ENCODE measurements at regions not wholly inside any gene's neighbourhood (a gene's known extent, or its start where the extent isn't known, plus 50 kb on each side); places are given as distances from the start of the nearest gene placed in this dataset.

DNA sequence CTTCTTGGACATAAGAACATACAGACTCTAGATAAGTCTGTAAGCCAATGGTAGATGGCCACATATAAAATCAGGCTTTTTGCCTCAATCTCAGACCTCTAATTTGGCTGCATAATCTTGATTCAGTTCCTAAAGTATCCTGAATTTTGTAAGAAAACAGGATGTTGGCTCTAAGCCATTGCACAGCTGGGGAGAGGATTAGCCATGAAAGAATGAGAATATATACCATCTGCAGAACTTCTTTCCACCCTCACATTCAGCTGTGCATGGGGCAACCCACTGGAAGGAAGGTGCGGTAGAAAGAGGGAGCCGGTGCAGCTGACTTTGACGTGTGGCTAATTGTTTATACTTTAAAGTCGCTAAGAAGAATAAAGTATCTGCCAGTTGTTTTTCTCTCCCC, 1061.6 kb upstream of the FAM98A start:
- POLR2A ChIA-PET = no interaction called here

GRCh38 chr2:34656632-34657031, 1057.5 kb upstream of the FAM98A start:
- H3K27ac Mint-ChIP-seq = no peak overlapping the region
- ATAC-seq (no peak), DNase-seq (ENCODE audit: low spot score) (no peak)
- H3K9me3 Mint-ChIP-seq = peaks cover 17% of the 10 kb centered on the region
- H3K27me3 Mint-ChIP-seq (ENCODE audit: low read depth) = no peaks in the 10 kb centered on the region
- TF ChIP-seq ZBTB21 (CRISPR knock-in tag; IDR thresholded peaks at IDR 0.05; ENCODE audit: borderline replicate concordance) = no peak
- no peak for TF ChIP-seq ZNF416 (CRISPR knock-in tag; IDR thresholded peaks at IDR 0.05)
- no peak for TF ChIP-seq ATF1 (CRISPR knock-in tag; IDR thresholded peaks at IDR 0.05)
- POLR2A ChIA-PET = no interaction called here
- CTCF ChIA-PET = no interaction called here
- no peaks in the 10 kb centered on the region for H3K36me3 Mint-ChIP-seq
- no peak overlapping the region for H3K4me3 Mint-ChIP-seq
- no peaks in the 10 kb centered on the region for H3K4me1 Mint-ChIP-seq

More for the DNA sequence above, 1061.6 kb upstream of the FAM98A start:
- H3K27me3 Mint-ChIP-seq (ENCODE audit: low read depth) = no peaks in the 10 kb centered on the region
- H3K36me3 Mint-ChIP-seq = no peaks in the 10 kb centered on the region
- H3K4me3 Mint-ChIP-seq = no peak overlapping the region
- CTCF ChIA-PET = no interaction called here
- DNase-seq (ENCODE audit: low spot score) (no peak), ATAC-seq (no peak)
- peaks cover 4% of the 10 kb centered on the region for H3K4me1 Mint-ChIP-seq
- TF ChIP-seq, protein P1, sequence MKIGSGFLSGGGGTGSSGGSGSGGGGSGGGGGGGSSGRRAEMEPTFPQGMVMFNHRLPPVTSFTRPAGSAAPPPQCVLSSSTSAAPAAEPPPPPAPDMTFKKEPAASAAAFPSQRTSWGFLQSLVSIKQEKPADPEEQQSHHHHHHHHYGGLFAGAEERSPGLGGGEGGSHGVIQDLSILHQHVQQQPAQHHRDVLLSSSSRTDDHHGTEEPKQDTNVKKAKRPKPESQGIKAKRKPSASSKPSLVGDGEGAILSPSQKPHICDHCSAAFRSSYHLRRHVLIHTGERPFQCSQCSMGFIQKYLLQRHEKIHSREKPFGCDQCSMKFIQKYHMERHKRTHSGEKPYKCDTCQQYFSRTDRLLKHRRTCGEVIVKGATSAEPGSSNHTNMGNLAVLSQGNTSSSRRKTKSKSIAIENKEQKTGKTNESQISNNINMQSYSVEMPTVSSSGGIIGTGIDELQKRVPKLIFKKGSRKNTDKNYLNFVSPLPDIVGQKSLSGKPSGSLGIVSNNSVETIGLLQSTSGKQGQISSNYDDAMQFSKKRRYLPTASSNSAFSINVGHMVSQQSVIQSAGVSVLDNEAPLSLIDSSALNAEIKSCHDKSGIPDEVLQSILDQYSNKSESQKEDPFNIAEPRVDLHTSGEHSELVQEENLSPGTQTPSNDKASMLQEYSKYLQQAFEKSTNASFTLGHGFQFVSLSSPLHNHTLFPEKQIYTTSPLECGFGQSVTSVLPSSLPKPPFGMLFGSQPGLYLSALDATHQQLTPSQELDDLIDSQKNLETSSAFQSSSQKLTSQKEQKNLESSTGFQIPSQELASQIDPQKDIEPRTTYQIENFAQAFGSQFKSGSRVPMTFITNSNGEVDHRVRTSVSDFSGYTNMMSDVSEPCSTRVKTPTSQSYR (CRISPR knock-in tag; IDR thresholded peaks at IDR 0.05) = no peak
- TF ChIP-seq NR2C2 (CRISPR knock-in tag; IDR thresholded peaks at IDR 0.05) = no peak
- TF ChIP-seq, protein P2, sequence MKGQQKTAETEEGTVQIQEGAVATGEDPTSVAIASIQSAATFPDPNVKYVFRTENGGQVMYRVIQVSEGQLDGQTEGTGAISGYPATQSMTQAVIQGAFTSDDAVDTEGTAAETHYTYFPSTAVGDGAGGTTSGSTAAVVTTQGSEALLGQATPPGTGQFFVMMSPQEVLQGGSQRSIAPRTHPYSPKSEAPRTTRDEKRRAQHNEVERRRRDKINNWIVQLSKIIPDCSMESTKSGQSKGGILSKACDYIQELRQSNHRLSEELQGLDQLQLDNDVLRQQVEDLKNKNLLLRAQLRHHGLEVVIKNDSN (CRISPR knock-in tag; IDR thresholded peaks at IDR 0.05) = no peak
- no peak for TF ChIP-seq TEAD4 (CRISPR knock-in tag; IDR thresholded peaks at IDR 0.05)
- TF ChIP-seq ZNF263 (CRISPR knock-in tag; IDR thresholded peaks at IDR 0.05; ENCODE audit: low read depth) = no peak
- no peak for TF ChIP-seq GABPB1 (CRISPR knock-in tag; IDR thresholded peaks at IDR 0.05)
- no peak for TF ChIP-seq TP53 (CRISPR knock-in tag; IDR thresholded peaks at IDR 0.05)
- TF ChIP-seq, protein P3, sequence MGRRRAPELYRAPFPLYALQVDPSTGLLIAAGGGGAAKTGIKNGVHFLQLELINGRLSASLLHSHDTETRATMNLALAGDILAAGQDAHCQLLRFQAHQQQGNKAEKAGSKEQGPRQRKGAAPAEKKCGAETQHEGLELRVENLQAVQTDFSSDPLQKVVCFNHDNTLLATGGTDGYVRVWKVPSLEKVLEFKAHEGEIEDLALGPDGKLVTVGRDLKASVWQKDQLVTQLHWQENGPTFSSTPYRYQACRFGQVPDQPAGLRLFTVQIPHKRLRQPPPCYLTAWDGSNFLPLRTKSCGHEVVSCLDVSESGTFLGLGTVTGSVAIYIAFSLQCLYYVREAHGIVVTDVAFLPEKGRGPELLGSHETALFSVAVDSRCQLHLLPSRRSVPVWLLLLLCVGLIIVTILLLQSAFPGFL (CRISPR knock-in tag; IDR thresholded peaks at IDR 0.05; ENCODE audit: borderline replicate concordance) = no peak
- TF ChIP-seq SOX15 (CRISPR knock-in tag; IDR thresholded peaks at IDR 0.05) = no peak
- no peak for TF ChIP-seq ZBTB21 (CRISPR knock-in tag; IDR thresholded peaks at IDR 0.05; ENCODE audit: borderline replicate concordance)
- TF ChIP-seq GRHL2 (CRISPR knock-in tag; IDR thresholded peaks at IDR 0.05; ENCODE audit: insufficient replicate concordance, severe bottlenecking) = no peak
- peaks cover 2% of the 10 kb centered on the region; the same call in 1 of the 2 replicates for H3K9me3 Mint-ChIP-seq
- no peak overlapping the region for H3K27ac Mint-ChIP-seq

GRCh38 chr2:34652636-34653035, 1053.5 kb upstream of the FAM98A start:
- no peak for DNase-seq (ENCODE audit: low spot score)

More at GRCh38 chr2:34652636-34653035, 1053.5 kb upstream of the FAM98A start:
- POLR2A ChIA-PET = no interaction called here
- TF ChIP-seq ESRRA (CRISPR knock-in tag; IDR thresholded peaks at IDR 0.05; ENCODE audit: borderline replicate concordance) (no peak), ZNF263 (CRISPR knock-in tag; IDR thresholded peaks at IDR 0.05; ENCODE audit: low read depth) (no peak), NR2C2 (CRISPR knock-in tag; IDR thresholded peaks at IDR 0.05) (no peak), ETV6 (CRISPR knock-in tag; IDR thresholded peaks at IDR 0.05) (no peak), SOX15 (CRISPR knock-in tag; IDR thresholded peaks at IDR 0.05) (no peak), PRRX2 (CRISPR knock-in tag; IDR thresholded peaks at IDR 0.05) (no peak), ZNF121 (CRISPR knock-in tag; IDR thresholded peaks at IDR 0.05) (no peak), GABPB1 (CRISPR knock-in tag; IDR thresholded peaks at IDR 0.05) (no peak), STAT6 (CRISPR knock-in tag; conservative IDR thresholded peaks at IDR 0.05; ENCODE audit: low read depth) (no peak)
- TF ChIP-seq, protein P1 (CRISPR knock-in tag; IDR thresholded peaks at IDR 0.05) = no peak
- H3K27me3 Mint-ChIP-seq (ENCODE audit: low read depth) = no peaks in the 10 kb centered on the region
- H3K27ac Mint-ChIP-seq = no peak overlapping the region
- ATAC-seq = no peak
- no peaks in the 10 kb centered on the region for H3K36me3 Mint-ChIP-seq
- H3K9me3 Mint-ChIP-seq = peaks cover 17% of the 10 kb centered on the region
- CTCF ChIA-PET = no interaction called here
- peaks cover 3% of the 10 kb centered on the region; the same call in 1 of the 2 replicates for H3K4me1 Mint-ChIP-seq
- no peak overlapping the region for H3K4me3 Mint-ChIP-seq

Data from WTC11 (cell line).